Heart left ventricle (tissue), 13 donors: ENCODE measurements at regions not wholly inside any gene's neighbourhood (a gene's known extent, or its start where the extent isn't known, plus 50 kb on each side); places are given as distances from the start of the nearest gene placed in this dataset.

Experiments used
- CTCF ChIP-seq, 12 donors: fragments of 200-600 bp; sonication (generic) in 4 of 12; IDR thresholded peaks; one replicate each; pipeline versions ENCODE4 v1.5.0 to v1.8.0; 2018 to 2022; ENCODE audit warnings: antibody characterized with exemption in 12 of 12, mild to moderate bottlenecking in 5 of 12
- POLR2A ChIP-seq, 2 donors: fragments of 450-650 bp; IDR thresholded peaks; one replicate each; pipeline ENCODE4 v1.6.1; 2017; ENCODE audit warnings: antibody characterized with exemption in 2 of 2, mild to moderate bottlenecking in 2 of 2, moderate library complexity in 2 of 2
- donor health status: ischemic (EF 13 %, LVEDD 7.1; RV severe dilation, severe dysfunction).
- donor health status: DM: no; HTN: yes; CAD: no.
- donor health status: DM: no; HTN: no; CAD: no.
- donor health status: ischemic (EF 25% LVEDD 6.9; RV normal size, moderate dysfunction).
- donor health status: ischemic (EF 25% LVEDD 5.7; RV mildly dilated, moderate dysfunction).
- donor health status: ischemic (EF 35%, LVEDD 5.7; RV mildly dilated, moderate dysfunction).
- donor health status: nonischemic (EF 11% LVEDD 7.7; RV severe dilation, severe dysfunction).
- donor health status: DM: yes; HTN: yes; CAD: no.
- donor health status: PGD.
- donor health status: ischemic (EF 29% LVEDD 5.4; RV normal size, mild dysfunction).
- donor health status: nonischemic (EF 23%, LVEDD 6.1; RV moderate dilation, normal function).

GRCh38 chr1:239874831-239875230, 216.9 kb upstream of the FMN2 start:
- no peak for TF ChIP-seq CTCF (IDR thresholded peaks at IDR 0.05)
- no peak for TF ChIP-seq POLR2A (IDR thresholded peaks at IDR 0.05)
